K562 (cell line): ENCODE measurements at regions not wholly inside any gene's neighbourhood (a gene's known extent, or its start where the extent isn't known, plus 50 kb on each side); places are given as distances from the start of the nearest gene placed in this dataset.

Experiments
- ATF7 ChIP-seq: fragments of 450-650 bp; IDR thresholded peaks from 2 replicates; pipeline ENCODE4 v1.7.1; 2014; ENCODE audit warnings: mild to moderate bottlenecking, moderate library complexity
- BHLHE40 ChIP-seq: IDR thresholded peaks from 2 replicates; pipeline ENCODE4 v1.6.1; 2011; ENCODE audit warnings: low read length, improper control_type of control experiment
- CTCF ChIP-seq, 3 experiments: IDR thresholded peaks in 2 of 3; conservative IDR thresholded peaks in 1 of 3; 2 replicates each; pipeline ENCODE4 v1.5.1; 2011 to 2012; ENCODE audit warnings: low read length in 3 of 3, mild to moderate bottlenecking in 3 of 3, control low read depth in 2 of 3, improper control_type of control experiment in 1 of 3, inconsistent platforms in 1 of 3, low read depth in 1 of 3, mixed read lengths in 1 of 3, moderate library complexity in 1 of 3; ENCODE audit not compliant: insufficient read depth in 2 of 3
- SMARCB1 ChIP-seq: IDR thresholded peaks from 2 replicates; pipeline ENCODE4 v1.6.1; 2011; ENCODE audit warnings: improper control_type of control experiment, low read depth; ENCODE audit not compliant: insufficient read length
- TOE1 ChIP-seq, 2 experiments: fragments of 450-650 bp in 1 of 2; sonication (generic) in 1 of 2; formaldehyde crosslinking in 1 of 2; IDR thresholded peaks; 2 replicates each; pipeline versions ENCODE4 v1.7.1 to v1.8.0; 2016 to 2022; ENCODE audit warnings: borderline replicate concordance in 2 of 2, mild to moderate bottlenecking in 2 of 2, antibody characterized with exemption in 1 of 2, inconsistent platforms in 1 of 2, low read depth in 1 of 2, missing genetic modification reagents in 1 of 2, moderate library complexity in 1 of 2
- ZNF76 ChIP-seq: fragments of 250-450 bp; sonication (Bioruptor Pico); IDR thresholded peaks from 2 replicates; pipeline ENCODE4 v1.4.0; 2020; ENCODE audit warnings: mild to moderate bottlenecking, moderate library complexity, borderline replicate concordance

- TF ChIP-seq SMARCB1 = no peak
- TF ChIP-seq BHLHE40 = no peak
- TF ChIP-seq ZNF76 (CRISPR knock-in tag) = no peak
- no peak for TF ChIP-seq ATF7
- TF ChIP-seq TOE1 (IDR thresholded peaks at IDR 0.05; ENCODE audit: borderline replicate concordance) = no peak
- TF ChIP-seq TOE1 (CRISPR knock-in tag; IDR thresholded peaks at IDR 0.05; ENCODE audit: borderline replicate concordance, low read depth) = no peak
- no peak for TF ChIP-seq CTCF (IDR thresholded peaks at IDR 0.05 in 2 of 3, conservative IDR thresholded peaks at IDR 0.05 in 1 of 3; ENCODE audit: insufficient read depth in 2 of 3, low read depth in 1 of 3, low read length in 3 of 3)
Observed at GRCh38 chr4:66095065-66095464, 424.8 kb upstream of the EPHA5 start.
